Psoas muscle (tissue), 7 donors: ENCODE measurements at regions not wholly inside any gene's neighbourhood (a gene's known extent, or its start where the extent isn't known, plus 50 kb on each side); places are given as distances from the start of the nearest gene placed in this dataset.

Experiments used
- ATAC-seq, 4 donors: fragments of 200-7000 bp; cut with Tn5 transposase; one replicate each; pipeline ENCODE4 v1.9.1; 2020; ENCODE audit warnings: moderate library complexity in 3 of 4, mild to moderate bottlenecking in 2 of 4
- DNase-seq, 2 donors: peaks; one replicate each; pipeline ENCODE4 v3.0.0-alpha.2; 2020
- H3K27ac ChIP-seq: fragments of 200-600 bp; one replicate; pipeline ENCODE4 v1.8.0; 2022
- H3K27me3 ChIP-seq, 3 donors: fragments of 200-600 bp in 1 of 3; one replicate each; pipeline versions ENCODE4 v1.6.1 to v1.8.0; 2013 to 2022; ENCODE audit warnings: low read length in 2 of 3, mild to moderate bottlenecking in 2 of 3, moderate library complexity in 1 of 3; ENCODE audit not compliant: insufficient read depth in 3 of 3
- H3K36me3 ChIP-seq, 2 donors: fragments of 200-600 bp in 1 of 2; one replicate each; pipeline versions ENCODE4 v1.6.1 to v1.8.0; 2013 to 2022; ENCODE audit warnings: low read depth in 1 of 2, mild to moderate bottlenecking in 1 of 2, moderate library complexity in 1 of 2; ENCODE audit not compliant: insufficient read depth in 1 of 2
- H3K4me1 ChIP-seq: fragments of 200-600 bp; one replicate; pipeline ENCODE4 v1.8.0; 2022
- H3K4me3 ChIP-seq: fragments of 200-600 bp; one replicate; pipeline ENCODE4 v1.8.0; 2022; ENCODE audit warnings: mild to moderate bottlenecking
- H3K9me3 ChIP-seq: fragments of 200-600 bp; one replicate; pipeline ENCODE4 v1.8.0; 2022
- CTCF ChIP-seq: fragments of 200-600 bp; IDR thresholded peaks from one replicate; pipeline ENCODE4 v1.8.0; 2022; ENCODE audit warnings: antibody characterized with exemption
- WGBS, 3 donors: extraction: QIAGEN DNeasy Blood & Tissue Kit; methylation state at CpG; one replicate each; pipeline versions ENCODE4 v1.1.6 to v1.1.7; 2013; 5-methylcytosine and 5-hydroxymethylcytosine counted together
- intact Hi-C, 2 donors: fragments of 100-400 bp; cut with DNase I; formaldehyde crosslinking; loops; one replicate each; pipeline versions ENCODE4 v1.11.0 to v1.14.2; 2022
- donor health status: healthy with polysubstance abuse.
- donor health status: DM: no; HTN: no; CAD: no; lungs with moderate emphysema.
- donor health status: Bipolar disorder and iron deficiency.
- donor health status: healthy.
- donor health status: DM: yes; HTN: yes; CAD: no.
- donor health status: DM: no; HTN: no; CAD: no.
- donor health status: DM: yes; HTN: yes; CAD: no.

- ATAC-seq (no peak), DNase-seq (no peak)
- Histone ChIP-seq H3K27me3 (no peaks in the 10 kb centered on the region), H3K27ac (no peak overlapping the region), H3K4me3 (no peak overlapping the region), H3K9me3 (no peaks in the 10 kb centered on the region), H3K36me3 (no peaks in the 10 kb centered on the region), H3K4me1 (no peaks in the 10 kb centered on the region)
- intact Hi-C loops: no loop called here
- TF ChIP-seq CTCF: no peak
Observed at GRCh38 chr13:108534728-108535127, 94.7 kb upstream of the MYO16 start.

DNA sequence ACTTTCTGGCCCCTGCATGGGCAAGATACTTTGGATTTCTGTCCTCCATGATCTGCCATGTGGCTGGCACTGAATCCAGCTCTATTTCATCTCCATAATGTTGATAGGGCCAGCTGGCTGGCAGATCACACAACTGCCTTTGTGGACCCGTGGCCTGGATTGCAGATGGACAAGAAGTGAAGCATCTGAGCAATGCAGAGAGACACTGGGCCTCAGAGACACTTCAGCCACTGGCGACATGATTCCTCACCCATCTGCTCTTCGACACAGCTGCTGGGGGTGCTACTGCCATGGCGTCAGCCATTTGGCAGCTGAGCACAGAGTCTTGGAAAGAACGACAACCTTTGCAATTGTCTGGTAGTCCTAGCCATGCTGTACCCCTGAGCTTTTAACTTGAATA, 79.5 kb upstream of the MYO16 start:
- Histone ChIP-seq H3K4me3 (no peak overlapping the region), H3K36me3 (no peaks in the 10 kb centered on the region), H3K9me3 (no peaks in the 10 kb centered on the region), H3K27me3 (no peaks in the 10 kb centered on the region), H3K27ac (no peak overlapping the region), H3K4me1 (no peaks in the 10 kb centered on the region)
- ATAC-seq (no peak), DNase-seq (no peak)
- no peak for TF ChIP-seq CTCF
- intact Hi-C loops: no loop called here
- WGBS, 3 donors: 30 to 35% (median 33%) methylated on average over 5 of the region's 5 CpGs

DNA sequence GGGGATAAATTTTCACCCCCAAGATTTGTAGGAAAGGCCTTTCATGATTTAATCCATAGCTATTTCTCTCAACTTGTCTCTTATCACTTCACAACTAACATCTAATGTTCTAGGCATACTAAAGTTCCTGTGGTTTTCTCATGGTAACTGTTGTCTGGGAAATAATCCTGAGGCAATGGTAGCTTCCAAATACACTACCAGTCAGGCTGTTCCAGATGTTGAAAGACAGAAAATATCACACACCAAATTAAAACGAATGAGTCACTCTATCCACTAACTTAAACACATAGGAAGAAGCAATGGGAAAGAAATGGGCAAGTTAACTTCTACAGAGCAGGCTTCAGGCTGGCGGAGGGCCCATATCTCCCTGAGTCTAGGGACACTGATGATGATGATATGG, 77.7 kb upstream of the MYO16 start:
- Histone ChIP-seq H3K4me3 (no peak overlapping the region), H3K27me3 (no peaks in the 10 kb centered on the region), H3K4me1 (no peaks in the 10 kb centered on the region), H3K27ac (no peak overlapping the region), H3K9me3 (no peaks in the 10 kb centered on the region), H3K36me3 (no peaks in the 10 kb centered on the region)
- DNase-seq: no peak
- no peak for TF ChIP-seq CTCF
- 63 to 79% (median 74%) methylated on average over 2 of the region's 2 CpGs for WGBS, 3 donors
- ATAC-seq: no peak
- intact Hi-C loops: no loop called here

- Histone ChIP-seq H3K27me3 (no peaks in the 10 kb centered on the region), H3K36me3 (no peaks in the 10 kb centered on the region), H3K27ac (no peak overlapping the region), H3K4me1 (no peaks in the 10 kb centered on the region), H3K4me3 (no peak overlapping the region), H3K9me3 (no peaks in the 10 kb centered on the region)
- TF ChIP-seq CTCF: no peak
- intact Hi-C loops: no loop called here
- 63 to 70% (median 66%) methylated on average over 4 of the region's 4 CpGs for WGBS, 3 donors
- ATAC-seq (no peak), DNase-seq (no peak)
Observed at GRCh38 chr13:108558489-108558888, 70.9 kb upstream of the MYO16 start.

- H3K36me3 ChIP-seq: no peaks in the 10 kb centered on the region
Observed at GRCh38 chr13:108560093-108560492, 69.3 kb upstream of the MYO16 start.

More at GRCh38 chr13:108560093-108560492, 69.3 kb upstream of the MYO16 start:
- 34 to 54% (median 45%) methylated on average over 3 of the region's 3 CpGs for WGBS, 3 donors
- Histone ChIP-seq H3K4me3 (no peak overlapping the region), H3K4me1 (no peaks in the 10 kb centered on the region), H3K9me3 (no peaks in the 10 kb centered on the region), H3K27ac (no peak overlapping the region), H3K27me3 (no peaks in the 10 kb centered on the region)
- TF ChIP-seq CTCF: no peak
- intact Hi-C loops: no loop called here
- ATAC-seq: no peak
- no peak for DNase-seq
